WTC11 (cell line): ENCODE measurements at regions not wholly inside any gene's neighbourhood (a gene's known extent, or its start where the extent isn't known, plus 50 kb on each side); places are given as distances from the start of the nearest gene placed in this dataset.

Experiments used
- ATAC-seq: fragments of 200-7000 bp; cut with Tn5 transposase; 2 replicates; pipeline ENCODE4 v1.10.0; 2021; ENCODE audit warnings: mild to moderate bottlenecking, moderate library complexity
- CTCF ChIA-PET: fragments of 300-600 bp; sonication (Branson Sonifier 250); formaldehyde crosslinking; loops from one replicate; lab custom pipeline; 2021; ENCODE audit warnings: antibody characterized with exemption; lab: Charles Lee
- POLR2A ChIA-PET: fragments of 350-600 bp; sonication (Branson Sonifier 250); formaldehyde crosslinking; loops from one replicate; lab custom pipeline; 2021; ENCODE audit warnings: antibody characterized with exemption; lab: Charles Lee
- DNase-seq: peaks from one replicate; pipeline ENCODE4 v3.0.0; 2021; ENCODE audit warnings: low spot score
- H3K27ac Mint-ChIP-seq: 2 replicates; pipeline ENCODE4 v1.8.0; 2021; ENCODE audit warnings: mixed read lengths
- H3K27me3 Mint-ChIP-seq: 2 replicates; pipeline ENCODE4 v1.8.0; 2021; ENCODE audit warnings: low read depth, mild to moderate bottlenecking, moderate library complexity, mixed read lengths
- H3K36me3 Mint-ChIP-seq: 2 replicates; pipeline ENCODE4 v1.8.0; 2021; ENCODE audit warnings: mixed read lengths
- H3K4me1 Mint-ChIP-seq: 2 replicates; pipeline ENCODE4 v1.8.0; 2022; ENCODE audit warnings: mixed read lengths
- H3K4me3 Mint-ChIP-seq: 2 replicates; pipeline ENCODE4 v1.8.0; 2021; ENCODE audit warnings: mild to moderate bottlenecking, moderate library complexity, mixed read lengths
- H3K9me3 Mint-ChIP-seq: 2 replicates; pipeline ENCODE4 v1.8.0; 2021; ENCODE audit warnings: mixed read lengths
- FOXJ3 ChIP-seq: sonication (generic); formaldehyde crosslinking; IDR thresholded peaks from 2 replicates; pipeline ENCODE4 v1.9.0; 2021; ENCODE audit warnings: missing genetic modification reagents, mild to moderate bottlenecking, borderline replicate concordance
- FOXK1 ChIP-seq: sonication (generic); formaldehyde crosslinking; IDR thresholded peaks from 2 replicates; pipeline ENCODE4 v1.8.0; 2022; ENCODE audit warnings: mild to moderate bottlenecking, moderate library complexity, missing genetic modification reagents
- FOXP1 ChIP-seq: sonication (generic); formaldehyde crosslinking; IDR thresholded peaks from 2 replicates; pipeline ENCODE4 v1.8.0; 2022; ENCODE audit warnings: missing genetic modification reagents, mild to moderate bottlenecking, moderate library complexity, borderline replicate concordance
- GABPB1 ChIP-seq: sonication (generic); formaldehyde crosslinking; IDR thresholded peaks from 2 replicates; pipeline ENCODE4 v1.8.1; 2023; ENCODE audit warnings: mild to moderate bottlenecking, missing genetic modification reagents
- MXD4 ChIP-seq: fragments of 250-450 bp; sonication (Bioruptor Pico); IDR thresholded peaks from 2 replicates; pipeline ENCODE4 v1.8.0; 2021; ENCODE audit warnings: mild to moderate bottlenecking, moderate library complexity, borderline replicate concordance
- NFATC4 ChIP-seq: fragments of 250-450 bp; sonication (Bioruptor Pico); IDR thresholded peaks from 2 replicates; pipeline ENCODE4 v1.9.0; 2021; ENCODE audit warnings: mild to moderate bottlenecking
- NR2C2 ChIP-seq: sonication (generic); formaldehyde crosslinking; IDR thresholded peaks from 2 replicates; pipeline ENCODE4 v1.8.0; 2022; ENCODE audit warnings: mild to moderate bottlenecking, missing genetic modification reagents
- NR3C1 ChIP-seq: sonication (generic); formaldehyde crosslinking; conservative IDR thresholded peaks from 2 replicates; pipeline ENCODE4 v1.8.1; 2023; ENCODE audit warnings: low read depth, mild to moderate bottlenecking, missing genetic modification reagents
- PRRX2 ChIP-seq: fragments of 250-450 bp; sonication (Bioruptor Pico); IDR thresholded peaks from 2 replicates; pipeline ENCODE4 v1.8.0; 2021; ENCODE audit warnings: mild to moderate bottlenecking
- SP1 ChIP-seq: sonication (generic); formaldehyde crosslinking; conservative IDR thresholded peaks from 2 replicates; pipeline ENCODE4 v1.8.1; 2022; ENCODE audit warnings: missing genetic modification reagents
- TCF7 ChIP-seq: sonication (generic); formaldehyde crosslinking; IDR thresholded peaks from 2 replicates; pipeline ENCODE4 v1.8.0; 2022; ENCODE audit warnings: mild to moderate bottlenecking, low read depth, missing genetic modification reagents, moderate library complexity
- TEAD1 ChIP-seq: sonication (generic); formaldehyde crosslinking; IDR thresholded peaks from 2 replicates; pipeline ENCODE4 v1.8.0; 2022; ENCODE audit warnings: mild to moderate bottlenecking, missing genetic modification reagents
- ZBTB21 ChIP-seq: sonication (generic); formaldehyde crosslinking; IDR thresholded peaks from 2 replicates; pipeline ENCODE4 v1.8.1; 2023; ENCODE audit warnings: mild to moderate bottlenecking, missing genetic modification reagents, borderline replicate concordance
- ZNF138 ChIP-seq: sonication (generic); formaldehyde crosslinking; conservative IDR thresholded peaks from 2 replicates; pipeline ENCODE4 v1.8.1; 2022; ENCODE audit warnings: mild to moderate bottlenecking, moderate library complexity, missing genetic modification reagents
- ZNF219 ChIP-seq: sonication (generic); formaldehyde crosslinking; IDR thresholded peaks from 2 replicates; pipeline ENCODE4 v1.8.0; 2023; ENCODE audit warnings: missing genetic modification reagents, mild to moderate bottlenecking, borderline replicate concordance
- ZNF423 ChIP-seq: fragments of 250-450 bp; sonication (Bioruptor Pico); IDR thresholded peaks from 2 replicates; pipeline ENCODE4 v2.1.2; 2022; ENCODE audit warnings: mild to moderate bottlenecking, moderate library complexity
- ZNF512 ChIP-seq: sonication (generic); formaldehyde crosslinking; IDR thresholded peaks from 2 replicates; pipeline ENCODE4 v1.8.1; 2022; ENCODE audit warnings: missing genetic modification reagents, borderline replicate concordance
- ZSCAN18 ChIP-seq: fragments of 250-450 bp; sonication (Bioruptor Pico); IDR thresholded peaks from 2 replicates; pipeline ENCODE4 v2.1.2; 2022; ENCODE audit warnings: mild to moderate bottlenecking, moderate library complexity
- TF ChIP-seq, protein P1 (sequence below): sonication (generic); formaldehyde crosslinking; IDR thresholded peaks from 2 replicates; pipeline ENCODE4 v1.8.1; 2022; ENCODE audit warnings: low read depth, mild to moderate bottlenecking, moderate library complexity, missing genetic modification reagents, borderline replicate concordance
- TF ChIP-seq, protein P2 (sequence below): sonication (generic); formaldehyde crosslinking; conservative IDR thresholded peaks from 2 replicates; pipeline ENCODE4 v1.8.1; 2023; ENCODE audit warnings: mild to moderate bottlenecking, low read depth, missing genetic modification reagents, moderate library complexity
- TF ChIP-seq, protein P3 (sequence below): sonication (generic); formaldehyde crosslinking; IDR thresholded peaks from 2 replicates; pipeline ENCODE4 v1.8.1; 2022; ENCODE audit warnings: low read depth, missing genetic modification reagents, borderline replicate concordance
- TF ChIP-seq, protein P4 (sequence below): sonication (generic); formaldehyde crosslinking; IDR thresholded peaks from 2 replicates; pipeline ENCODE4 v1.8.1; 2023; ENCODE audit warnings: mild to moderate bottlenecking, missing genetic modification reagents

DNA sequence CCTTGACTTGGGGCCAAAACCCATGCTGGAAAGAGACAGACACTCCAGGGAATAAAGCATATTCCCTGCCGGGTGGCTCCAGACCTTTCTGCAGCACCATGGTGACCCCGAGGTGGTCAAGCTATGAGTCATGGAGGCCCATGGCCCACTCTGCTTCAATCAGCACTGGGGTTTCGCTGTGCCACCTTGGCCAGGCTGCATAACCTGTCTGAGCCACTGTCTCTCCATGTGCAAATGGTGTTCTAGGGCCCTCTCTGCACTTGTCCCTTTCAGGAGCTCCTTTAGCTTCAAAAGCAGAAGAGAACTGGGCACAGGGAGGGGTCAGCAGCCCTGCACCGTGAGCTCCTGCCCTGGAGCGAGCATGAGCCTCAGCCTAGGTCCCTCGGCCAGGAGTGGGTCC is 410.1 kb downstream of the SHANK2 start:
- H3K36me3 Mint-ChIP-seq: peaks cover 5% of the 10 kb centered on the region
- H3K4me1 Mint-ChIP-seq: peaks cover 4% of the 10 kb centered on the region
- ATAC-seq (no peak), DNase-seq (no peak)
- POLR2A ChIA-PET: no interaction called here
- no peaks in the 10 kb centered on the region for H3K27me3 Mint-ChIP-seq
- no peak overlapping the region for H3K4me3 Mint-ChIP-seq
- CTCF ChIA-PET: interaction anchor here (1.3 kb wide), 1 partner anchor 245 kb away, joined by 3 read pairs; no protein-coding TSS in a partner anchor
- H3K9me3 Mint-ChIP-seq: peaks cover 9% of the 10 kb centered on the region
- TF ChIP-seq, protein P1, sequence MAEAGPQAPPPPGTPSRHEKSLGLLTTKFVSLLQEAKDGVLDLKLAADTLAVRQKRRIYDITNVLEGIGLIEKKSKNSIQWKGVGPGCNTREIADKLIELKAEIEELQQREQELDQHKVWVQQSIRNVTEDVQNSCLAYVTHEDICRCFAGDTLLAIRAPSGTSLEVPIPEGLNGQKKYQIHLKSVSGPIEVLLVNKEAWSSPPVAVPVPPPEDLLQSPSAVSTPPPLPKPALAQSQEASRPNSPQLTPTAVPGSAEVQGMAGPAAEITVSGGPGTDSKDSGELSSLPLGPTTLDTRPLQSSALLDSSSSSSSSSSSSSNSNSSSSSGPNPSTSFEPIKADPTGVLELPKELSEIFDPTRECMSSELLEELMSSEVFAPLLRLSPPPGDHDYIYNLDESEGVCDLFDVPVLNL (CRISPR knock-in tag): no peak
- no peak for TF ChIP-seq TCF7
- no peak for TF ChIP-seq NFATC4 (CRISPR knock-in tag)
- no peak for TF ChIP-seq ZNF512
- no peak for TF ChIP-seq FOXJ3 (CRISPR knock-in tag)
- TF ChIP-seq, protein P2, sequence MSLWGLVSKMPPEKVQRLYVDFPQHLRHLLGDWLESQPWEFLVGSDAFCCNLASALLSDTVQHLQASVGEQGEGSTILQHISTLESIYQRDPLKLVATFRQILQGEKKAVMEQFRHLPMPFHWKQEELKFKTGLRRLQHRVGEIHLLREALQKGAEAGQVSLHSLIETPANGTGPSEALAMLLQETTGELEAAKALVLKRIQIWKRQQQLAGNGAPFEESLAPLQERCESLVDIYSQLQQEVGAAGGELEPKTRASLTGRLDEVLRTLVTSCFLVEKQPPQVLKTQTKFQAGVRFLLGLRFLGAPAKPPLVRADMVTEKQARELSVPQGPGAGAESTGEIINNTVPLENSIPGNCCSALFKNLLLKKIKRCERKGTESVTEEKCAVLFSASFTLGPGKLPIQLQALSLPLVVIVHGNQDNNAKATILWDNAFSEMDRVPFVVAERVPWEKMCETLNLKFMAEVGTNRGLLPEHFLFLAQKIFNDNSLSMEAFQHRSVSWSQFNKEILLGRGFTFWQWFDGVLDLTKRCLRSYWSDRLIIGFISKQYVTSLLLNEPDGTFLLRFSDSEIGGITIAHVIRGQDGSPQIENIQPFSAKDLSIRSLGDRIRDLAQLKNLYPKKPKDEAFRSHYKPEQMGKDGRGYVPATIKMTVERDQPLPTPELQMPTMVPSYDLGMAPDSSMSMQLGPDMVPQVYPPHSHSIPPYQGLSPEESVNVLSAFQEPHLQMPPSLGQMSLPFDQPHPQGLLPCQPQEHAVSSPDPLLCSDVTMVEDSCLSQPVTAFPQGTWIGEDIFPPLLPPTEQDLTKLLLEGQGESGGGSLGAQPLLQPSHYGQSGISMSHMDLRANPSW (CRISPR knock-in tag): no peak
- no peak for TF ChIP-seq ZNF219
- no peak for TF ChIP-seq ZNF138
- TF ChIP-seq ZBTB21 (CRISPR knock-in tag): no peak
- TF ChIP-seq, protein P3, sequence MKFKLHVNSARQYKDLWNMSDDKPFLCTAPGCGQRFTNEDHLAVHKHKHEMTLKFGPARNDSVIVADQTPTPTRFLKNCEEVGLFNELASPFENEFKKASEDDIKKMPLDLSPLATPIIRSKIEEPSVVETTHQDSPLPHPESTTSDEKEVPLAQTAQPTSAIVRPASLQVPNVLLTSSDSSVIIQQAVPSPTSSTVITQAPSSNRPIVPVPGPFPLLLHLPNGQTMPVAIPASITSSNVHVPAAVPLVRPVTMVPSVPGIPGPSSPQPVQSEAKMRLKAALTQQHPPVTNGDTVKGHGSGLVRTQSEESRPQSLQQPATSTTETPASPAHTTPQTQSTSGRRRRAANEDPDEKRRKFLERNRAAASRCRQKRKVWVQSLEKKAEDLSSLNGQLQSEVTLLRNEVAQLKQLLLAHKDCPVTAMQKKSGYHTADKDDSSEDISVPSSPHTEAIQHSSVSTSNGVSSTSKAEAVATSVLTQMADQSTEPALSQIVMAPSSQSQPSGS (CRISPR knock-in tag): no peak
- no peak for TF ChIP-seq NR3C1 (CRISPR knock-in tag)
- no peak for TF ChIP-seq FOXP1 (CRISPR knock-in tag)
- no peak for TF ChIP-seq PRRX2 (CRISPR knock-in tag)
- no peak for TF ChIP-seq ZNF423 (CRISPR knock-in tag)
- no peak for TF ChIP-seq SP1 (CRISPR knock-in tag)
- TF ChIP-seq NR2C2 (CRISPR knock-in tag): no peak
- no peak for TF ChIP-seq TEAD1 (CRISPR knock-in tag)
- no peak overlapping the region for H3K27ac Mint-ChIP-seq

DNA sequence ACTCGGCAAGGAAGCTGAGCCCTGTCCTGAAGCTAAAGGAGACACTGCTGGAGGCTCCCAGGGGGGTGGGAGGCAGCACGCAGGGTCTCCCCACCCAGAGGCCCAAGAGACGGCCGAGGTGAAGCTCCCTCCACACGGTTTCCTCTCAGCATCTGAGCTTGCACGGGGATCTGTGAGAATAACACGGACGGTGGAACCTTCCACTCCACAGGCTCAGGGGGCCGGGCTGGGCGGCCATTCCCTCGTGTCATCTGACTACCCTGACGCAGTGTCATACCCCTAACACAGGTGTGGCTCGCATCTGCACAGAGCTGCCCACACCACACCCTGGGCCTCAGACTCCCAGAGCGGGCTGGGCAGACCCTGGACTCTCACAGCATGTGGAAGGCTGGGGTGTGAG is 409.7 kb downstream of the SHANK2 start:
- DNase-seq: no peak
- peaks cover 4% of the 10 kb centered on the region for H3K4me1 Mint-ChIP-seq
- no peaks in the 10 kb centered on the region for H3K27me3 Mint-ChIP-seq
- peaks cover 9% of the 10 kb centered on the region for H3K9me3 Mint-ChIP-seq
- ATAC-seq: no peak
- H3K27ac Mint-ChIP-seq: no peak overlapping the region
- POLR2A ChIA-PET: no interaction called here
- CTCF ChIA-PET: interaction anchor here (1.3 kb wide), 1 partner anchor 245 kb away, joined by 3 read pairs; no protein-coding TSS in a partner anchor
- H3K4me3 Mint-ChIP-seq: no peak overlapping the region
- H3K36me3 Mint-ChIP-seq: peaks cover 5% of the 10 kb centered on the region
- TF ChIP-seq ZNF219 (no peak), GABPB1 (CRISPR knock-in tag) (no peak), MXD4 (CRISPR knock-in tag) (no peak), ZSCAN18 (CRISPR knock-in tag) (no peak), FOXK1 (no peak)
- TF ChIP-seq, protein P2 (CRISPR knock-in tag): no peak
- TF ChIP-seq, protein P4, sequence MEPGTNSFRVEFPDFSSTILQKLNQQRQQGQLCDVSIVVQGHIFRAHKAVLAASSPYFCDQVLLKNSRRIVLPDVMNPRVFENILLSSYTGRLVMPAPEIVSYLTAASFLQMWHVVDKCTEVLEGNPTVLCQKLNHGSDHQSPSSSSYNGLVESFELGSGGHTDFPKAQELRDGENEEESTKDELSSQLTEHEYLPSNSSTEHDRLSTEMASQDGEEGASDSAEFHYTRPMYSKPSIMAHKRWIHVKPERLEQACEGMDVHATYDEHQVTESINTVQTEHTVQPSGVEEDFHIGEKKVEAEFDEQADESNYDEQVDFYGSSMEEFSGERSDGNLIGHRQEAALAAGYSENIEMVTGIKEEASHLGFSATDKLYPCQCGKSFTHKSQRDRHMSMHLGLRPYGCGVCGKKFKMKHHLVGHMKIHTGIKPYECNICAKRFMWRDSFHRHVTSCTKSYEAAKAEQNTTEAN (CRISPR knock-in tag): no peak
